ENCODE measurements at regions not wholly inside any gene's neighbourhood (a gene's known extent, or its start where the extent isn't known, plus 50 kb on each side); places are given as distances from the start of the nearest gene placed in this dataset.

DNA sequence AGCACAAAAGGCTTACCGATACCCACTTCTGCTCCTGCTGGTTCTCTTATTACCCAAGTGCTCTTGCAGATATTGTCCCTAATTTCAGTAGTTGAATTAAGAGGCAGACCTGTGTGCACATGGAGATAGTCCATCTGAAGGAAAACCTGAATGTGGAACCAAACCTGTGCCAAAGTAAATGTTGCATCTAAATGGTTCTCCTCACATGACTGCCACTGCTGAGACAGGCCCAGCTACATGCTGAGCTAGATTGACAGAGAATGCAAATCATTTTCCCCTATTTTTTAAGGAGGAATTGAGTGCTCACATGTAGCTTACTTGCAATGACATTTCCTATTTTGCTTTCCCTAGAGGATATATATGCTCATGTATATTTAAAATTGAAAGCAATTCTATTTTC is 609.1 kb upstream of the TECRL start:
- TF ChIP-seq EZH2 (IDR thresholded peaks at IDR 0.05; ENCODE audit: low read length, unreplicated experiment), result no peak
- TF ChIP-seq, protein P1, sequence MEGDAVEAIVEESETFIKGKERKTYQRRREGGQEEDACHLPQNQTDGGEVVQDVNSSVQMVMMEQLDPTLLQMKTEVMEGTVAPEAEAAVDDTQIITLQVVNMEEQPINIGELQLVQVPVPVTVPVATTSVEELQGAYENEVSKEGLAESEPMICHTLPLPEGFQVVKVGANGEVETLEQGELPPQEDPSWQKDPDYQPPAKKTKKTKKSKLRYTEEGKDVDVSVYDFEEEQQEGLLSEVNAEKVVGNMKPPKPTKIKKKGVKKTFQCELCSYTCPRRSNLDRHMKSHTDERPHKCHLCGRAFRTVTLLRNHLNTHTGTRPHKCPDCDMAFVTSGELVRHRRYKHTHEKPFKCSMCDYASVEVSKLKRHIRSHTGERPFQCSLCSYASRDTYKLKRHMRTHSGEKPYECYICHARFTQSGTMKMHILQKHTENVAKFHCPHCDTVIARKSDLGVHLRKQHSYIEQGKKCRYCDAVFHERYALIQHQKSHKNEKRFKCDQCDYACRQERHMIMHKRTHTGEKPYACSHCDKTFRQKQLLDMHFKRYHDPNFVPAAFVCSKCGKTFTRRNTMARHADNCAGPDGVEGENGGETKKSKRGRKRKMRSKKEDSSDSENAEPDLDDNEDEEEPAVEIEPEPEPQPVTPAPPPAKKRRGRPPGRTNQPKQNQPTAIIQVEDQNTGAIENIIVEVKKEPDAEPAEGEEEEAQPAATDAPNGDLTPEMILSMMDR (conservative IDR thresholded peaks at IDR 0.05; ENCODE audit: low read depth, low read length), result no peak
